Calu3 (cell line): ENCODE measurements at regions not wholly inside any gene's neighbourhood (a gene's known extent, or its start where the extent isn't known, plus 50 kb on each side); places are given as distances from the start of the nearest gene placed in this dataset.

Source experiments
- BruUV-seq: library from RNA; stranded (reverse); fragments of 400-500 nt; replicated peaks from 2 replicates; lab custom pipeline; 2021; lab: Mats Ljungman, UMichigan
- CTCF ChIA-PET: fragments of 300-600 bp; sonication (Branson Sonifier 250); formaldehyde crosslinking; loops from one replicate; lab custom pipeline; 2022; ENCODE audit warnings: antibody characterized with exemption; lab: Charles Lee
- DNase-seq: peaks from one replicate; pipeline ENCODE4 v3.0.0; 2022
- H3K27ac Mint-ChIP-seq: one replicate; pipeline ENCODE4 v1.8.0; 2022; ENCODE audit warnings: mixed read lengths; ENCODE audit not compliant: unreplicated experiment
- H3K27me3 Mint-ChIP-seq: one replicate; pipeline ENCODE4 v1.8.0; 2022; ENCODE audit warnings: mixed read lengths; ENCODE audit not compliant: unreplicated experiment
- H3K36me3 Mint-ChIP-seq: one replicate; pipeline ENCODE4 v1.8.0; 2022; ENCODE audit warnings: mild to moderate bottlenecking, moderate library complexity, mixed read lengths; ENCODE audit not compliant: insufficient read depth, unreplicated experiment
- H3K4me1 Mint-ChIP-seq: one replicate; pipeline ENCODE4 v1.8.0; 2022; ENCODE audit warnings: mild to moderate bottlenecking, low read depth, mixed read lengths; ENCODE audit not compliant: unreplicated experiment
- H3K4me3 Mint-ChIP-seq: one replicate; pipeline ENCODE4 v1.8.0; 2022; ENCODE audit warnings: mild to moderate bottlenecking, low read depth, moderate library complexity, mixed read lengths; ENCODE audit not compliant: unreplicated experiment
- H3K9me3 Mint-ChIP-seq: one replicate; pipeline ENCODE4 v1.8.0; 2022; ENCODE audit warnings: low read depth, mixed read lengths; ENCODE audit not compliant: unreplicated experiment
- CTCF ChIP-seq: fragments of 200-600 bp; IDR thresholded peaks from one replicate; pipeline ENCODE4 v1.8.0; 2022; ENCODE audit warnings: antibody characterized with exemption; ENCODE audit not compliant: unreplicated experiment
- intact Hi-C: fragments of 100-400 bp; cut with micrococcal nuclease; formaldehyde crosslinking; loops from one replicate; pipeline ENCODE4 v1.10.0; 2022; ENCODE audit not compliant: unreplicated experiment

- no peak for DNase-seq
- intact Hi-C loops = no loop called here
- H3K27ac Mint-ChIP-seq = no peak overlapping the region
Observed at GRCh38 chr6:165733489-165733791, 70.4 kb upstream of the PDE10A start.

GRCh38 chr6:165732696-165733488 lies 69.9 kb upstream of the PDE10A start:
- Mint-ChIP-seq H3K4me3 (no peak overlapping the region), H3K27ac (no peak overlapping the region), H3K9me3 (no peaks in the 10 kb centered on the region), H3K27me3 (no peaks in the 10 kb centered on the region), H3K4me1 (no peaks in the 10 kb centered on the region), H3K36me3 (no peaks in the 10 kb centered on the region)
- no peak for TF ChIP-seq CTCF
- BruUV-seq = no TSS peak
- DNase-seq = no peak
- intact Hi-C loops = no loop called here
- CTCF ChIA-PET = interaction anchor here (0.6 kb wide), 1 partner anchor 165 kb away, joined by 3 read pairs; no protein-coding TSS in a partner anchor

More at GRCh38 chr6:165733489-165733791, 70.4 kb upstream of the PDE10A start:
- no peaks in the 10 kb centered on the region for H3K4me1 Mint-ChIP-seq
- H3K36me3 Mint-ChIP-seq = no peaks in the 10 kb centered on the region
- CTCF ChIA-PET = interaction anchor here (0.6 to 0.7 kb wide), 2 partner anchors 158 to 166 kb away, joined by 3 to 4 read pairs; no protein-coding TSS in a partner anchor
- no peak overlapping the region for H3K4me3 Mint-ChIP-seq
- TF ChIP-seq CTCF = no peak
- H3K9me3 Mint-ChIP-seq = no peaks in the 10 kb centered on the region
- no TSS peak for BruUV-seq
- H3K27me3 Mint-ChIP-seq = no peaks in the 10 kb centered on the region

GRCh38 chr6:165729307-165729936 lies 66.4 kb upstream of the PDE10A start:
- Mint-ChIP-seq H3K27me3 (no peaks in the 10 kb centered on the region), H3K4me3 (no peak overlapping the region), H3K4me1 (no peaks in the 10 kb centered on the region), H3K36me3 (no peaks in the 10 kb centered on the region), H3K9me3 (no peaks in the 10 kb centered on the region), H3K27ac (no peak overlapping the region)
- peak; percentile 83 for TF ChIP-seq CTCF
- CTCF ChIA-PET = interaction anchor here (1.8 to 2.3 kb wide), 2 partner anchors 121 to 290 kb away, joined by 7 to 8 read pairs; no protein-coding TSS in a partner anchor
- intact Hi-C loops = loop anchor here (1.0 to 10.0 kb wide), 3 partner anchors 121 to 375 kb away; no protein-coding TSS in a partner anchor
- BruUV-seq = no TSS peak
- DNase-seq = peak; percentile 73

GRCh38 chr6:165728216-165728615 lies 65.2 kb upstream of the PDE10A start:
- no peak for DNase-seq
- no peaks in the 10 kb centered on the region for H3K27me3 Mint-ChIP-seq
- H3K4me3 Mint-ChIP-seq = no peak overlapping the region
- TF ChIP-seq CTCF = no peak
- H3K27ac Mint-ChIP-seq = no peak overlapping the region
- no TSS peak for BruUV-seq
- H3K9me3 Mint-ChIP-seq = no peaks in the 10 kb centered on the region
- intact Hi-C loops = loop anchor here (5.0 to 10.0 kb wide), 2 partner anchors 286 to 377 kb away; no protein-coding TSS in a partner anchor
- CTCF ChIA-PET = interaction anchor here (2.3 kb wide), 1 partner anchor 289 kb away, joined by 7 read pairs; no protein-coding TSS in a partner anchor
- H3K4me1 Mint-ChIP-seq = no peaks in the 10 kb centered on the region
- H3K36me3 Mint-ChIP-seq = no peaks in the 10 kb centered on the region
